Testis (tissue), 2 donors: ENCODE measurements at regions not wholly inside any gene's neighbourhood (a gene's known extent, or its start where the extent isn't known, plus 50 kb on each side); places are given as distances from the start of the nearest gene placed in this dataset.
"Not testable (repeated sequence)": the region's sequence is repeated elsewhere in the genome, so short reads cannot be mapped to it uniquely, and the experiment has no call there.

Experiments used
- DNase-seq: peaks from one replicate; pipeline ENCODE4 v3.0.0-alpha.2; 2019
- H3K27ac ChIP-seq, 2 donors: fragments of 200-600 bp; sonication (generic); one replicate each; pipeline ENCODE4 v1.5.1; 2019
- H3K27me3 ChIP-seq: fragments of 200-600 bp; sonication (generic); one replicate; pipeline ENCODE4 v1.5.1; 2019
- H3K36me3 ChIP-seq: fragments of 200-600 bp; sonication (generic); one replicate; pipeline ENCODE4 v1.5.1; 2017; ENCODE audit warnings: low read depth; ENCODE audit errors: missing control alignments
- H3K4me1 ChIP-seq: fragments of 200-600 bp; sonication (generic); one replicate; pipeline ENCODE4 v1.5.1; 2019
- H3K4me3 ChIP-seq, 2 donors: fragments of 200-600 bp; sonication (generic); one replicate each; pipeline ENCODE4 v1.5.1; 2017 to 2019
- H3K9me3 ChIP-seq: fragments of 200-600 bp; sonication (generic); one replicate; pipeline ENCODE4 v1.5.1; 2017
- POLR2A ChIP-seq: fragments of 450-650 bp; IDR thresholded peaks from one replicate; pipeline ENCODE4 v1.6.1; 2017; ENCODE audit warnings: antibody characterized with exemption, mild to moderate bottlenecking, moderate library complexity
- WGBS, 2 donors: methylation state at CpG; one replicate each; pipeline ENCODE4 v1.1.5; 2018; 5-methylcytosine and 5-hydroxymethylcytosine counted together
- intact Hi-C: fragments of 100-400 bp; cut with DNase I; formaldehyde crosslinking; loops from one replicate; pipeline ENCODE4 v1.15.1; 2023; ENCODE audit warnings: low total_unique reads
- TF ChIP-seq, protein P1 (sequence below), 3 experiments: fragments of 450-650 bp in 2 of 3; fragments of 200-600 bp in 1 of 3; sonication (generic) in 1 of 3; IDR thresholded peaks; one replicate each; pipeline ENCODE4 v1.5.1; 2016 to 2019; ENCODE audit warnings: antibody characterized with exemption in 3 of 3, mild to moderate bottlenecking in 2 of 3, moderate library complexity in 1 of 3

- peak overlapping the region in 1 of 2 donors; percentile 29 for H3K4me3 ChIP-seq
- intact Hi-C loops, H3K9me3 ChIP-seq, H3K36me3 ChIP-seq, H3K27me3 ChIP-seq, H3K4me1 ChIP-seq, H3K27ac ChIP-seq: not testable (repeated sequence)
- DNase-seq, result peak; percentile 58
- TF ChIP-seq, protein P1, sequence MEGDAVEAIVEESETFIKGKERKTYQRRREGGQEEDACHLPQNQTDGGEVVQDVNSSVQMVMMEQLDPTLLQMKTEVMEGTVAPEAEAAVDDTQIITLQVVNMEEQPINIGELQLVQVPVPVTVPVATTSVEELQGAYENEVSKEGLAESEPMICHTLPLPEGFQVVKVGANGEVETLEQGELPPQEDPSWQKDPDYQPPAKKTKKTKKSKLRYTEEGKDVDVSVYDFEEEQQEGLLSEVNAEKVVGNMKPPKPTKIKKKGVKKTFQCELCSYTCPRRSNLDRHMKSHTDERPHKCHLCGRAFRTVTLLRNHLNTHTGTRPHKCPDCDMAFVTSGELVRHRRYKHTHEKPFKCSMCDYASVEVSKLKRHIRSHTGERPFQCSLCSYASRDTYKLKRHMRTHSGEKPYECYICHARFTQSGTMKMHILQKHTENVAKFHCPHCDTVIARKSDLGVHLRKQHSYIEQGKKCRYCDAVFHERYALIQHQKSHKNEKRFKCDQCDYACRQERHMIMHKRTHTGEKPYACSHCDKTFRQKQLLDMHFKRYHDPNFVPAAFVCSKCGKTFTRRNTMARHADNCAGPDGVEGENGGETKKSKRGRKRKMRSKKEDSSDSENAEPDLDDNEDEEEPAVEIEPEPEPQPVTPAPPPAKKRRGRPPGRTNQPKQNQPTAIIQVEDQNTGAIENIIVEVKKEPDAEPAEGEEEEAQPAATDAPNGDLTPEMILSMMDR (IDR thresholded peaks at IDR 0.05), result peak; percentile 28 to 56 (median 55)
- WGBS, 2 donors, result 2 to 14% methylated on average over 14 to 30 of the region's 35 CpGs
These were observed 146.7 kb downstream of the IGLL1 start for GRCh38 chr22:23433127-23434005.

- H3K27ac ChIP-seq, H3K36me3 ChIP-seq, DNase-seq, H3K4me3 ChIP-seq, intact Hi-C loops, H3K9me3 ChIP-seq, H3K4me1 ChIP-seq, H3K27me3 ChIP-seq: not testable (repeated sequence)
- WGBS, 2 donors, result 57 to 70% methylated on average over 5 to 10 of the region's 10 CpGs
These were observed 147.4 kb downstream of the IGLL1 start for GRCh38 chr22:23432719-23433118.

DNA sequence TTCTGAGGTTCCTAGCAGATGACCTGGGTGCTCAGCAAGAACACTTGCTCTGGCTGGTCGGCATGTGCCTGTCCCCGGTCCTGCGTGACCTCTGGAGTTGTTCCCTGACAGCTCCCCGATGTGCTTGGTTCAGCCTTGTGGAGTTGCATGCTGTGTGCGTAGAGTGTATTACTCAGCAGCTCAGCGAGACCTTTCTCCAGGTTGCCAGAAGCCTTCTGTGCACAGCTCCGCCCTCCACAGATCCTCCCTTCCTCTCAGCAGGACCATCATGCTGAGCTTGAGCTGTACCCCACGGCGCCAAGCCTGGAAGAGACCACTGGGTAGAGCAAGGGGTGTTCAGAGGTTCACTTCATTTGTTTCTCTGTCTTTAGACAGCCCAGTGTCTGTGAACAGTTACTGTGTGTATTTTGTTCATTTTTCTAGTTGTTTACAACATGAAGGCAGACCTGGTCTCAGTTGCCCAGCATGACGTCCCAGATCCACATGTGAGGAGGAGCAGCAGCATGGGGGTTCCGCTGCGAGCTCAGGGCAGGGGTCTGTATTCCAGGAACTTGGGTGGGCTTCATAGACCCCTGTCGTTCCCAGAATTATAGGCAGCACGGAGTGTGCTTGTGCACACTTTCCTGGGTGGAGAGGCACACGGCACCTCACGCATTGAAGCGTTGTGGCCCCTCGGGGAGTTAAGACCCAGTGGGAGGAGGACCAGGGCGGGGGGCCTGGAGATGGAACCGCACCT lies 148.6 kb downstream of the IGLL1 start:
- DNase-seq, result peak; percentile 38
- WGBS, 2 donors, result 67 to 76% methylated on average over 14 to 20 of the region's 20 CpGs
- no peak overlapping the region for H3K27ac ChIP-seq
- H3K4me1 ChIP-seq, result peaks cover 6% of the 10 kb centered on the region
- no peaks in the 10 kb centered on the region for H3K9me3 ChIP-seq
- TF ChIP-seq, protein P1 (IDR thresholded peaks at IDR 0.05), result no peak
- TF ChIP-seq POLR2A, result no peak
- no peaks in the 10 kb centered on the region for H3K27me3 ChIP-seq
- intact Hi-C loops, result no loop called here
- H3K4me3 ChIP-seq, result no peak overlapping the region
- H3K36me3 ChIP-seq, result no peaks in the 10 kb centered on the region

DNA sequence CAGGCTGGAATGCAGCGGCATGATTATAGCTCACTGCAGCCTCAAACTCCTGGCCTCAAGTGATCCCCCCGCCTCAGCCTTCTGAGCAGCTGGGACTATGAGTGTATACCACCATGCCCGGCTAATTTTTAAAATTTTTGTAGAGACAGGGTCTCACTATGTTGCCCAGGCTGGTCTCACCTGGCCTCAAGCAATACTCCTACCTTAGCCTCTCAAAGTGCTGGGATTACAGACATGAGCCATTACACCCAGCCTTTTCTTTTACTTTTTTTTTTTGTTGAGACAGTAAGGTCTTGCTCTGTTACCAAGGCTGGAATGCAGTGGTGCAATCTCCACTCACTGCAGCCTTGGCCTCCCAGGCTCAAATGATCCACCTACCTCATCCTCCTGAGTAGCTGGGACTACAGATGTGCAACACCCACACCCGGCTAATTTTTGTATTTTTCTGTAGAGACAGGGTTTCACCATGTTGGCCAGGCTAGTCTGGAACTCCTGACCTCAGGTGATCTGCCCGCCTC lies 155.5 kb downstream of the IGLL1 start:
- DNase-seq, H3K9me3 ChIP-seq, H3K27ac ChIP-seq, H3K4me3 ChIP-seq, H3K27me3 ChIP-seq, intact Hi-C loops, H3K36me3 ChIP-seq, H3K4me1 ChIP-seq: not testable (repeated sequence)
- WGBS, 2 donors, result 90 to 92% methylated on average over 5 of the region's 5 CpGs

DNA sequence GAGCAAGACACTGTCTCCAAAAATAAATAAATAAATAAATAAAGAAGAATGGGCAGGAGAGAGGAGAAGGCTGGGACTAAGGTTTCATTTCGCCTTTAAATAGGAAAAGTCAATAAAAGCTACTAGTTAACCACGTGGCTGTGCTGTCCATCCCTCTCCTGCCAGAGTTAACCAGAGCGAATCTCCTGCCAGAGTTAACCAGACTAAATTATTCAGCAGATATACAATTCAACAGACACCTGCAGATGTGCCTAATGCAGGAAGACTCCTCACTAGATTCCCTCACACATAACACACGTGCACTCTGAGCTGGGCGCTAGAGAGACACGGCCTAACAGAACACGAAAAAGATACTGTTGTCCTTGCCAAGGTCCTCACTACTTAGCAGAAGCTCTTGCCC lies 156.1 kb downstream of the IGLL1 start:
- 69 to 81% methylated on average over 7 of the region's 7 CpGs for WGBS, 2 donors
- no peak for TF ChIP-seq POLR2A
- TF ChIP-seq, protein P1 (IDR thresholded peaks at IDR 0.05), result no peak
- intact Hi-C loops, result no loop called here
- no peak for DNase-seq
- H3K27me3 ChIP-seq, result no peaks in the 10 kb centered on the region
- no peak overlapping the region for H3K4me3 ChIP-seq
- no peak overlapping the region for H3K27ac ChIP-seq
- H3K36me3 ChIP-seq, result no peaks in the 10 kb centered on the region
- no peaks in the 10 kb centered on the region for H3K9me3 ChIP-seq
- H3K4me1 ChIP-seq, result no peaks in the 10 kb centered on the region

GRCh38 chr22:23422281-23422680 lies 157.8 kb downstream of the IGLL1 start:
- H3K4me3 ChIP-seq, intact Hi-C loops, H3K27me3 ChIP-seq, H3K27ac ChIP-seq, H3K36me3 ChIP-seq, H3K4me1 ChIP-seq, DNase-seq, H3K9me3 ChIP-seq: not testable (repeated sequence)
- WGBS, 2 donors, result 89 to 91% methylated on average over 4 of the region's 4 CpGs

DNA sequence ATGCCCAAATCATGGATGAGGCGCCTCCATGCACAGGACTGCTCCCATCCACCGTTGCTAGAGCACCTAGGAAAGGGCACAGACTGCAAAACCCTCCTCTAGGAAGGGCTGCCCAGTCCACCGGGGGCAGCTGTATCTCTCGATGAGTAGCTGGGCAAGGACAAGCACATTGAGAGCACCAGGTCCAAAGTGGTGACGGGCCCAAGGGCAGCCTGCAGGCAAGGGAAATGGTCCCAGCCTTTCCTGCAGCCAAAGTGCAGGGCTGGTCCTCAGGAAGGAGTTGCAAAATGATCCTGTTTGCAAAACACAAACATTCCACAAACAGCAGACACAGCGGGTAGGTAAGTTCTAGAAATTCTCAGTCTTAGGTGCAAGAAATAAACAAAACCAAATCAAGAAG lies 158.8 kb downstream of the IGLL1 start:
- H3K36me3 ChIP-seq, intact Hi-C loops: not testable (repeated sequence)

More for the DNA sequence above, 158.8 kb downstream of the IGLL1 start:
- H3K27ac ChIP-seq, H3K4me1 ChIP-seq, H3K9me3 ChIP-seq, DNase-seq, H3K27me3 ChIP-seq, H3K4me3 ChIP-seq: not testable (repeated sequence)
- WGBS, 2 donors, result 83 to 91% methylated on average over 6 of the region's 6 CpGs
